ENCODE measurements at regions not wholly inside any gene's neighbourhood (a gene's known extent, or its start where the extent isn't known, plus 50 kb on each side); places are given as distances from the start of the nearest gene placed in this dataset.

DNA sequence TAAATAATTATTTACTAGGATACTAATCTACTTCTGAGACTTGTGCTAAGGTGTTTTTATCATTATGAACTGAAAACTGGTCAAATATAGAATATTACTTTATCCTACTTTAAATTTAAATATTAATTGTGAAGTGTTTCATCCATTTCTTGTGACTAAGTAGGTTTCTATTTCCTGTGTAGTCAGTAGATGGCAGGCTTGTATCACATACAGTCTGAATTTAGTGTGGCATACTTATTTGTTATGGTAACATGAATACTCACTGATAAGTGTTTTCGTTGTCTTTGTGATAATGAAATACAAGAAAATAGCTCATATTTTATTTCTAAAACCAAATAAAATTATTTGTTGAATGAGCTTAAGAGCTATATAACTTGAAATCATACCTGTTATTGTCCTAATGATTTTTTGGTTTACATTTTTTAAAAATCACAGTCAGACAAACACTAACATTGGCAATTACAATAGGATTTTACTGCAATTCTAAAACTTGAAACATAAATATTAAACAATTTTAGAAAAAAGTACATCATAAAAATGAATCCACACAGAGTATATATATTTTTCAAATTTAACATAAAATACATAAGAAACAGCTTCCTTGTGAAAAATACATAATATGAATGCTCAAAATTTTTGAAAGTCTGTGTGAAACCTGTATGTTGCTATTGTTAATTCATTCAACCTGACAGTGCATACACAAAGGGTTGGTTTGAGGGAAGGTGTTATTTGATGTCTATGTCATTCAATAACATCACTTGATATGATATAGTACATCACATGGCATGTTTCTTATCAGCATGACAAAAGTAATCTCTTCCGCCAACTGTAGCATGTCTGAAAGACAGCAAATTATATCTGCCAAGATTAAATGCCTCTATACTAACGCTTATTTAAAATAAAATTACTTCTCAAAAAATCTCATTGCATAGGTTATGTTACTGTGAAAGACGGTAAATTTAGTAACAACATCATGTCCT, 904.8 kb upstream of the PCDH20 start:
- no peaks in the 10 kb centered on the region for H3K27me3 ChIP-seq (replicated peaks in 1 of 2; ENCODE audit: control insufficient read depth in 2 of 2, insufficient read depth in 2 of 2, low read length in 1 of 2)
- H3K4me1 ChIP-seq (ENCODE audit: control insufficient read depth, insufficient read depth, low read length) = no peaks in the 10 kb centered on the region
- H3K4me3 ChIP-seq = no peak overlapping the region
- SMC1A ChIA-PET (ENCODE audit: uncharacterized antibody, unreplicated experiment) = interaction anchor here (0.9 to 2.6 kb wide), 5 partner anchors 10 to 200 kb away, joined by 3 to 19 read pairs (median 6); no protein-coding TSS in a partner anchor
- CTCF ChIA-PET = interaction anchor here (0.9 to 3.1 kb wide), 9 partner anchors 10 to 439 kb away, joined by 3 to 22 read pairs (median 4); no protein-coding TSS in a partner anchor
- no peak for FAIRE-seq
- no peaks in the 10 kb centered on the region for H3K79me2 ChIP-seq (ENCODE audit: control insufficient read depth, insufficient read depth, low read length)
- peak; percentile 85 for ATAC-seq
- H3K9ac ChIP-seq (ENCODE audit: control insufficient read depth, insufficient read depth, low read length) = no peak overlapping the region
- POLR2A ChIA-PET = no interaction called here
- no peaks in the 10 kb centered on the region for H4K20me1 ChIP-seq (ENCODE audit: control insufficient read depth, insufficient read depth)
- no TSS peak for BruUV-seq (replicated peaks)
- no peak overlapping the region for H3K27ac ChIP-seq (ENCODE audit: control insufficient read depth, insufficient read depth)
- intact Hi-C loops (cut with micrococcal nuclease; ENCODE audit: unreplicated experiment) (loop anchor here (1.0 to 10.0 kb wide), 2 partner anchors 38 to 194 kb away; no protein-coding TSS in a partner anchor), in situ Hi-C loops (cut with MboI) (no loop called here)
- RAD21 ChIA-PET (ENCODE audit: unreplicated experiment) = interaction anchor here (0.7 to 5.3 kb wide), 6 partner anchors 9 to 199 kb away, joined by 3 to 36 read pairs (median 4); no protein-coding TSS in a partner anchor
- WGBS (ENCODE audit: insufficient coverage, insufficient replicate concordance, low lambda C conversion rate, missing lambda C conversion rate) = 33% methylated on average over 4 of the region's 4 CpGs
- no peak overlapping the region for H2AFZ ChIP-seq (ENCODE audit: control insufficient read depth, low read depth, low read length)
- DNase-seq (ENCODE audit: low read depth, low spot score) = peak; percentile 36
- no peaks in the 10 kb centered on the region for H3K9me3 ChIP-seq (replicated peaks; ENCODE audit: control insufficient read depth, insufficient read depth, low read length)
- no peak overlapping the region for H3K4me2 ChIP-seq (ENCODE audit: control insufficient read depth, insufficient read depth)
- no peaks in the 10 kb centered on the region for H3K36me3 ChIP-seq (ENCODE audit: control insufficient read depth in 2 of 2, insufficient read depth in 2 of 2, low read length in 1 of 2)
- TF ChIP-seq SUZ12 (IDR thresholded peaks at IDR 0.05; ENCODE audit: unreplicated experiment) (no peak), GABPA (IDR thresholded peaks at IDR 0.05; ENCODE audit: low read depth) (no peak), JUND (IDR thresholded peaks at IDR 0.05; ENCODE audit: low read depth, low read length) (no peak), EGR1 (IDR thresholded peaks at IDR 0.05; ENCODE audit: borderline replicate concordance in 1 of 2, low read depth in 2 of 2, low read length in 2 of 2) (no peak), TCF7 (IDR thresholded peaks at IDR 0.05; ENCODE audit: borderline replicate concordance) (no peak), BACH1 (IDR thresholded peaks at IDR 0.05; ENCODE audit: borderline replicate concordance) (no peak), CHD2 (IDR thresholded peaks at IDR 0.05; ENCODE audit: borderline replicate concordance, low read depth, low read length) (no peak), YY1 (IDR thresholded peaks at IDR 0.05; ENCODE audit: low read depth, low read length) (no peak), SIN3A (IDR thresholded peaks at IDR 0.05; ENCODE audit: low read depth, low read length) (no peak), MTA2 (IDR thresholded peaks at IDR 0.05; ENCODE audit: low read depth) (no peak), TAF1 (IDR thresholded peaks at IDR 0.05; ENCODE audit: borderline replicate concordance, low read depth, low read length) (no peak), SPI1 (IDR thresholded peaks at IDR 0.05; ENCODE audit: borderline replicate concordance, insufficient read depth, low read depth, low read length) (no peak), ZNF24 (IDR thresholded peaks at IDR 0.05) (no peak)
- TF ChIP-seq, protein P1, sequence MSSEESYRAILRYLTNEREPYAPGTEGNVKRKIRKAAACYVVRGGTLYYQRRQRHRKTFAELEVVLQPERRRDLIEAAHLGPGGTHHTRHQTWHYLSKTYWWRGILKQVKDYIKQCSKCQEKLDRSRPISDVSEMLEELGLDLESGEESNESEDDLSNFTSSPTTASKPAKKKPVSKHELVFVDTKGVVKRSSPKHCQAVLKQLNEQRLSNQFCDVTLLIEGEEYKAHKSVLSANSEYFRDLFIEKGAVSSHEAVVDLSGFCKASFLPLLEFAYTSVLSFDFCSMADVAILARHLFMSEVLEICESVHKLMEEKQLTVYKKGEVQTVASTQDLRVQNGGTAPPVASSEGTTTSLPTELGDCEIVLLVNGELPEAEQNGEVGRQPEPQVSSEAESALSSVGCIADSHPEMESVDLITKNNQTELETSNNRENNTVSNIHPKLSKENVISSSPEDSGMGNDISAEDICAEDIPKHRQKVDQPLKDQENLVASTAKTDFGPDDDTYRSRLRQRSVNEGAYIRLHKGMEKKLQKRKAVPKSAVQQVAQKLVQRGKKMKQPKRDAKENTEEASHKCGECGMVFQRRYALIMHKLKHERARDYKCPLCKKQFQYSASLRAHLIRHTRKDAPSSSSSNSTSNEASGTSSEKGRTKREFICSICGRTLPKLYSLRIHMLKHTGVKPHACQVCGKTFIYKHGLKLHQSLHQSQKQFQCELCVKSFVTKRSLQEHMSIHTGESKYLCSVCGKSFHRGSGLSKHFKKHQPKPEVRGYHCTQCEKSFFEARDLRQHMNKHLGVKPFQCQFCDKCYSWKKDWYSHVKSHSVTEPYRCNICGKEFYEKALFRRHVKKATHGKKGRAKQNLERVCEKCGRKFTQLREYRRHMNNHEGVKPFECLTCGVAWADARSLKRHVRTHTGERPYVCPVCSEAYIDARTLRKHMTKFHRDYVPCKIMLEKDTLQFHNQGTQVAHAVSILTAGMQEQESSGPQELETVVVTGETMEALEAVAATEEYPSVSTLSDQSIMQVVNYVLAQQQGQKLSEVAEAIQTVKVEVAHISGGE (CRISPR knock-in tag; IDR thresholded peaks at IDR 0.05) = no peak
- TF ChIP-seq, protein P2, sequence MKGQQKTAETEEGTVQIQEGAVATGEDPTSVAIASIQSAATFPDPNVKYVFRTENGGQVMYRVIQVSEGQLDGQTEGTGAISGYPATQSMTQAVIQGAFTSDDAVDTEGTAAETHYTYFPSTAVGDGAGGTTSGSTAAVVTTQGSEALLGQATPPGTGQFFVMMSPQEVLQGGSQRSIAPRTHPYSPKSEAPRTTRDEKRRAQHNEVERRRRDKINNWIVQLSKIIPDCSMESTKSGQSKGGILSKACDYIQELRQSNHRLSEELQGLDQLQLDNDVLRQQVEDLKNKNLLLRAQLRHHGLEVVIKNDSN (IDR thresholded peaks at IDR 0.05; ENCODE audit: borderline replicate concordance, extremely low read length, insufficient read depth, low read depth, low read length) = no peak
- TF ChIP-seq, protein P3, sequence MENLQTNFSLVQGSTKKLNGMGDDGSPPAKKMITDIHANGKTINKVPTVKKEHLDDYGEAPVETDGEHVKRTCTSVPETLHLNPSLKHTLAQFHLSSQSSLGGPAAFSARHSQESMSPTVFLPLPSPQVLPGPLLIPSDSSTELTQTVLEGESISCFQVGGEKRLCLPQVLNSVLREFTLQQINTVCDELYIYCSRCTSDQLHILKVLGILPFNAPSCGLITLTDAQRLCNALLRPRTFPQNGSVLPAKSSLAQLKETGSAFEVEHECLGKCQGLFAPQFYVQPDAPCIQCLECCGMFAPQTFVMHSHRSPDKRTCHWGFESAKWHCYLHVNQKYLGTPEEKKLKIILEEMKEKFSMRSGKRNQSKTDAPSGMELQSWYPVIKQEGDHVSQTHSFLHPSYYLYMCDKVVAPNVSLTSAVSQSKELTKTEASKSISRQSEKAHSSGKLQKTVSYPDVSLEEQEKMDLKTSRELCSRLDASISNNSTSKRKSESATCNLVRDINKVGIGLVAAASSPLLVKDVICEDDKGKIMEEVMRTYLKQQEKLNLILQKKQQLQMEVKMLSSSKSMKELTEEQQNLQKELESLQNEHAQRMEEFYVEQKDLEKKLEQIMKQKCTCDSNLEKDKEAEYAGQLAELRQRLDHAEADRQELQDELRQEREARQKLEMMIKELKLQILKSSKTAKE (IDR thresholded peaks at IDR 0.05; ENCODE audit: low read depth, poor library complexity, severe bottlenecking) = no peak
